OCI-LY7 (cell line): ENCODE measurements at regions not wholly inside any gene's neighbourhood (a gene's known extent, or its start where the extent isn't known, plus 50 kb on each side); places are given as distances from the start of the nearest gene placed in this dataset.
"Not testable (repeated sequence)": the region's sequence is repeated elsewhere in the genome, so short reads cannot be mapped to it uniquely, and the experiment has no call there.

Experiments used
- EZH2phosphoT487 ChIP-seq: fragments of 200-600 bp; sonication (generic); IDR thresholded peaks from 2 replicates; pipeline ENCODE4 v1.6.1; 2018; ENCODE audit warnings: low read depth, borderline replicate concordance, mild to moderate bottlenecking, mixed run types, antibody characterized with exemption, low read length, moderate library complexity, mixed read lengths
- TF ChIP-seq, protein P1 (sequence below): fragments of 200-600 bp; sonication (generic); conservative IDR thresholded peaks from 2 replicates; pipeline ENCODE4 v1.5.1; 2014; ENCODE audit warnings: mild to moderate bottlenecking, antibody characterized with exemption, low read length, moderate library complexity, mixed read lengths

DNA sequence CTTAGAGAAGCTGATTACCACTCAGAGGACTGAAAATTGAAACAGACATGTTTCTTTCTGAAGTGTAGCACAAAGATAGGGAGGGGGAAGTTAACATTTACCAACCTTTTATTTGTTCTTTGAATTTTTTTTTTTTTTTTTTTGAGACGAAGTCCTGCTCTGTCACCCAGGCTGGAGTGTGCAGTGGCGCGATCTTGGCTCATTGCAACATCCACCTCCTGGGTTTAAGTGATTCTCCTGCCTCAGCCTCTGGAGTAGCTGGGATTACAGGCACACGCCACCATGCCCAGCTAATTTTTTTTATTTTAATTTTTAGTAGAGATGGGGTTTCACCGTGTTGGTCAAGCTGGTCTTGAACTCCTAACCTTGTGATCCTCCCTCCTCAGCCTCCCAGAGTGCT lies 87.8 kb upstream of the AKAP13 start:
- TF ChIP-seq EZH2phosphoT487: not testable (repeated sequence)
- TF ChIP-seq, protein P1, sequence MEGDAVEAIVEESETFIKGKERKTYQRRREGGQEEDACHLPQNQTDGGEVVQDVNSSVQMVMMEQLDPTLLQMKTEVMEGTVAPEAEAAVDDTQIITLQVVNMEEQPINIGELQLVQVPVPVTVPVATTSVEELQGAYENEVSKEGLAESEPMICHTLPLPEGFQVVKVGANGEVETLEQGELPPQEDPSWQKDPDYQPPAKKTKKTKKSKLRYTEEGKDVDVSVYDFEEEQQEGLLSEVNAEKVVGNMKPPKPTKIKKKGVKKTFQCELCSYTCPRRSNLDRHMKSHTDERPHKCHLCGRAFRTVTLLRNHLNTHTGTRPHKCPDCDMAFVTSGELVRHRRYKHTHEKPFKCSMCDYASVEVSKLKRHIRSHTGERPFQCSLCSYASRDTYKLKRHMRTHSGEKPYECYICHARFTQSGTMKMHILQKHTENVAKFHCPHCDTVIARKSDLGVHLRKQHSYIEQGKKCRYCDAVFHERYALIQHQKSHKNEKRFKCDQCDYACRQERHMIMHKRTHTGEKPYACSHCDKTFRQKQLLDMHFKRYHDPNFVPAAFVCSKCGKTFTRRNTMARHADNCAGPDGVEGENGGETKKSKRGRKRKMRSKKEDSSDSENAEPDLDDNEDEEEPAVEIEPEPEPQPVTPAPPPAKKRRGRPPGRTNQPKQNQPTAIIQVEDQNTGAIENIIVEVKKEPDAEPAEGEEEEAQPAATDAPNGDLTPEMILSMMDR: not testable (repeated sequence)
